MM.1S (cell line): ENCODE measurements at regions not wholly inside any gene's neighbourhood (a gene's known extent, or its start where the extent isn't known, plus 50 kb on each side); places are given as distances from the start of the nearest gene placed in this dataset.

Experiments
- EZH2 ChIP-seq: fragments of 300-600 bp; sonication (generic); optimal IDR thresholded peaks from 2 replicates; pipeline ENCODE3; 2017; ENCODE audit warnings: low read depth, mild to moderate bottlenecking, antibody characterized with exemption, low read length, mixed read lengths
- EZH2phosphoT487 ChIP-seq: fragments of 300-600 bp; sonication (generic); IDR thresholded peaks from 2 replicates; pipeline ENCODE4 v1.6.1; 2018; ENCODE audit warnings: antibody characterized with exemption, low read length
- TF ChIP-seq, protein P1 (sequence below): fragments of 300-600 bp; sonication (generic); IDR thresholded peaks from 2 replicates; pipeline ENCODE4 v1.5.1; 2016; ENCODE audit warnings: antibody characterized with exemption, low read length, mixed read lengths

DNA sequence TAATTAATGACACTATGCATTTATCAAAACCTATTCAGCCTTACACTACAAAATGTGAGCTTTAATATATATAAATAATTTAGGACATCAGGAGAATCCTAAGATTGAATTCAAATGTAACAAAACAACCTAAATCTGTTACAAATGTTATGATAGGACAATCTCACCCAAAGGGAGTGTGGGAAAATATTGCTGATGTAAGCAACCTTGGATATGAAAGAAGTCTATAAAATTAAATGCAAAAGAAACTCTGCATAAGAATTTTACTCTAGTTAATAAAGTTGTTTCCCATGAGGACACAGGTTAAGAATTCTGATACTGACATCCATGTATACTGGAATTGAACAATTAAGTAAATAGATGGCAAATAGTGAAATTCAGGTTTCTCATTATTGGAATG is 424.5 kb upstream of the MON1B start:
- TF ChIP-seq EZH2phosphoT487 (no peak), EZH2 (no peak)
- TF ChIP-seq, protein P1, sequence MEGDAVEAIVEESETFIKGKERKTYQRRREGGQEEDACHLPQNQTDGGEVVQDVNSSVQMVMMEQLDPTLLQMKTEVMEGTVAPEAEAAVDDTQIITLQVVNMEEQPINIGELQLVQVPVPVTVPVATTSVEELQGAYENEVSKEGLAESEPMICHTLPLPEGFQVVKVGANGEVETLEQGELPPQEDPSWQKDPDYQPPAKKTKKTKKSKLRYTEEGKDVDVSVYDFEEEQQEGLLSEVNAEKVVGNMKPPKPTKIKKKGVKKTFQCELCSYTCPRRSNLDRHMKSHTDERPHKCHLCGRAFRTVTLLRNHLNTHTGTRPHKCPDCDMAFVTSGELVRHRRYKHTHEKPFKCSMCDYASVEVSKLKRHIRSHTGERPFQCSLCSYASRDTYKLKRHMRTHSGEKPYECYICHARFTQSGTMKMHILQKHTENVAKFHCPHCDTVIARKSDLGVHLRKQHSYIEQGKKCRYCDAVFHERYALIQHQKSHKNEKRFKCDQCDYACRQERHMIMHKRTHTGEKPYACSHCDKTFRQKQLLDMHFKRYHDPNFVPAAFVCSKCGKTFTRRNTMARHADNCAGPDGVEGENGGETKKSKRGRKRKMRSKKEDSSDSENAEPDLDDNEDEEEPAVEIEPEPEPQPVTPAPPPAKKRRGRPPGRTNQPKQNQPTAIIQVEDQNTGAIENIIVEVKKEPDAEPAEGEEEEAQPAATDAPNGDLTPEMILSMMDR, result no peak
